ENCODE measurements at regions not wholly inside any gene's neighbourhood (a gene's known extent, or its start where the extent isn't known, plus 50 kb on each side); places are given as distances from the start of the nearest gene placed in this dataset.
A peak's percentile ranks its signal among the peaks of the same experiment; 100 is the strongest.

DNA sequence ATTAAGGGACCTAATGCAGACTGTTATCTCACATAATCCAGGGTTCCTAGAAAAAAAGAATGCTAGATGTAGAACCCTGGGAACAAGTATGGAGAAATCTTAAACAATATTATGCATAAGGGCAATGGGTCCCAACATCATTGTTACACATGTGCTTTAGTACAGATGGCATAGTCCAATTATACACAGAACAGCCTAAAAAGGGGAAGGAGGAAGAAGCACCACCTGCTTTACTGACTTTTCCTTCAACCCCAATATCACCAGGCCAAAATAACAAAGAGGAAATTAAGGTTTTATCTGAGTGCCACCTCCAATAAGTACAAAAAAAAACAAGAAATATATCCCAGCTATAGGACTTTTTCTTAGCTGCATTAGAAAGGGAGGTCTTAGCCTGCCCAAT, 211.9 kb downstream of the RPS4Y2 start:
- H3K36me3 ChIP-seq (replicated peaks in 1 of 2; ENCODE audit: insufficient read depth in 1 of 2, low read depth in 2 of 2), result no peaks in the 10 kb centered on the region
- ATAC-seq (no peak), DNase-seq (no peak)
- TF ChIP-seq, protein P1, sequence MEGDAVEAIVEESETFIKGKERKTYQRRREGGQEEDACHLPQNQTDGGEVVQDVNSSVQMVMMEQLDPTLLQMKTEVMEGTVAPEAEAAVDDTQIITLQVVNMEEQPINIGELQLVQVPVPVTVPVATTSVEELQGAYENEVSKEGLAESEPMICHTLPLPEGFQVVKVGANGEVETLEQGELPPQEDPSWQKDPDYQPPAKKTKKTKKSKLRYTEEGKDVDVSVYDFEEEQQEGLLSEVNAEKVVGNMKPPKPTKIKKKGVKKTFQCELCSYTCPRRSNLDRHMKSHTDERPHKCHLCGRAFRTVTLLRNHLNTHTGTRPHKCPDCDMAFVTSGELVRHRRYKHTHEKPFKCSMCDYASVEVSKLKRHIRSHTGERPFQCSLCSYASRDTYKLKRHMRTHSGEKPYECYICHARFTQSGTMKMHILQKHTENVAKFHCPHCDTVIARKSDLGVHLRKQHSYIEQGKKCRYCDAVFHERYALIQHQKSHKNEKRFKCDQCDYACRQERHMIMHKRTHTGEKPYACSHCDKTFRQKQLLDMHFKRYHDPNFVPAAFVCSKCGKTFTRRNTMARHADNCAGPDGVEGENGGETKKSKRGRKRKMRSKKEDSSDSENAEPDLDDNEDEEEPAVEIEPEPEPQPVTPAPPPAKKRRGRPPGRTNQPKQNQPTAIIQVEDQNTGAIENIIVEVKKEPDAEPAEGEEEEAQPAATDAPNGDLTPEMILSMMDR (IDR thresholded peaks at IDR 0.05), result no peak
- TF ChIP-seq POLR2A (IDR thresholded peaks at IDR 0.05), result no peak
- H3K9me3 ChIP-seq, result no peaks in the 10 kb centered on the region
- no peaks in the 10 kb centered on the region for H3K27me3 ChIP-seq
- no peak overlapping the region for H3K27ac ChIP-seq
- intact Hi-C loops (cut with DNase I), result no loop called here
- H3K4me3 ChIP-seq, result no peak overlapping the region
- H3K4me1 ChIP-seq, result no peaks in the 10 kb centered on the region

DNA sequence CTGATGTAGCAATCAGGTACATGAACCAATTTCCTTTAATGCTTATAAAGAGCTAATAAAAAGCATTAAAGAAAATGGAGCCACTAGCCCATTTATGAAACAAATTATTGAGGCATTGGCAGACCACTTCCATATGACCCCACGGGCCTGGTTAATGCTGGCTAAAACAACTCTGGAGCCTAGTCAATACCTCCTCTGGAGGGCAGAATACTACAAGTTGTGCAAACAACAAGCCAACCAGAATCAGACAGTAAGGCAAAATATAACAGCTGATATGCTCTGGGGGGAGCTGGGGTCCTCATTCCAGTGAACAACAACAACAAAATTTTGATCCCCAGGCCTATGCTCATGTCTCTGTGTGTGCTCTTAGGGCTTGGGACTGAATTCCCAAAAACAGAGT, 212.3 kb downstream of the RPS4Y2 start:
- no peak for TF ChIP-seq POLR2A (IDR thresholded peaks at IDR 0.05)
- TF ChIP-seq, protein P1 (IDR thresholded peaks at IDR 0.05), result peak in 1 of 7 experiments; percentile 9
- Histone ChIP-seq H3K27me3 (no peaks in the 10 kb centered on the region), H3K27ac (no peak overlapping the region), H3K4me3 (no peak overlapping the region), H3K4me1 (no peaks in the 10 kb centered on the region), H3K9me3 (no peaks in the 10 kb centered on the region), H3K36me3 (replicated peaks in 1 of 2; ENCODE audit: insufficient read depth in 1 of 2, low read depth in 2 of 2) (no peaks in the 10 kb centered on the region)
- WGBS, 2 donors, result 27 to 67% methylated on average over 1 of the region's 1 CpG
- ATAC-seq, result no peak
- intact Hi-C loops (cut with DNase I), result no loop called here
- no peak for DNase-seq

DNA sequence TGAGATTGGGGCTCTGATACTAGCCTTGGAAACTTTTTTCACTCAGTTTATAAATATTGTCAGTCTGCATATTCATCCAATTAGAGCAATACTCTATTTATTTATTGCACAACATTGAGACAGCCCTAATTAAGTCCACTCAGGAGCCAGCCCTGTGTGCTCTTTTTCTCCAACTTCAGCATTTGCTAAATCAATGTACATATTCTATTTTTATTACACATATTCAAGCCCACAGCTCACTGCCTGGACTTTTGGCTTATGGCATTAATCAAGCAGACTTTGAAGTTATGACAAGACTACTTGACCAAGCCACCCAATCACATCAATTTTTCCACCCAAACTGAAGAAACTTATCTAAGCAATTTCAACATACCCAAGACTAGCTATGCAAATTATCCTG, 215.5 kb downstream of the RPS4Y2 start:
- TF ChIP-seq, protein P1 (IDR thresholded peaks at IDR 0.05), result no peak
- TF ChIP-seq POLR2A (IDR thresholded peaks at IDR 0.05), result no peak
- no peak for ATAC-seq
- H3K27ac ChIP-seq, result no peak overlapping the region

DNA sequence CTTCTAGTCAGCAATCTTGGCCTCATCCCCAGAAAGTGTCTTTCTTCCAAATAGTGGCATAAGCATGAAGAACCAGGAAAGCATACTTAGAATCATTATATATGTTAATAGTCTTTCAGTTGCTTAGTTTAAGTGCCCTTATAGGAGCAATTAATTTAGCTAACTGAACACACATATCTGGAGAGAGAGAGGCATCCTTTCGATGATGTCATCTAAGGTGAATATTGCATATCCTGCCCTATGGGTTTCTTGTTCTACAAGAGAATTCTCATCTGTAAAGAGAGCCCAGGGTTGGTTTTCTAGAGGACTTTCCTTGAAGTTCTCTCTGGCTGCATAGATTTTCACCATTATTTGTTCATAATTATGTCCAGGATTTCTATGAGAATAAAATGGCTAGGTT, 230.1 kb downstream of the RPS4Y2 start:
- Histone ChIP-seq H3K27ac (no peak overlapping the region), H3K27me3 (no peaks in the 10 kb centered on the region), H3K4me3 (no peak overlapping the region), H3K36me3 (replicated peaks in 1 of 2; ENCODE audit: insufficient read depth in 1 of 2, low read depth in 2 of 2) (no peaks in the 10 kb centered on the region), H3K9me3 (no peaks in the 10 kb centered on the region), H3K4me1 (no peaks in the 10 kb centered on the region)
- intact Hi-C loops (cut with DNase I), result no loop called here
- ATAC-seq (no peak), DNase-seq (no peak)
- TF ChIP-seq, protein P1 (IDR thresholded peaks at IDR 0.05), result no peak
- no peak for TF ChIP-seq POLR2A (IDR thresholded peaks at IDR 0.05)
- 70 to 73% methylated on average over 1 of the region's 1 CpG for WGBS, 2 donors

More for the DNA sequence above, 215.5 kb downstream of the RPS4Y2 start:
- Histone ChIP-seq H3K4me3 (no peak overlapping the region), H3K9me3 (no peaks in the 10 kb centered on the region), H3K4me1 (no peaks in the 10 kb centered on the region), H3K27me3 (no peaks in the 10 kb centered on the region), H3K36me3 (replicated peaks in 1 of 2; ENCODE audit: insufficient read depth in 1 of 2, low read depth in 2 of 2) (no peaks in the 10 kb centered on the region)
- no peak for DNase-seq
- intact Hi-C loops (cut with DNase I), result no loop called here

DNA sequence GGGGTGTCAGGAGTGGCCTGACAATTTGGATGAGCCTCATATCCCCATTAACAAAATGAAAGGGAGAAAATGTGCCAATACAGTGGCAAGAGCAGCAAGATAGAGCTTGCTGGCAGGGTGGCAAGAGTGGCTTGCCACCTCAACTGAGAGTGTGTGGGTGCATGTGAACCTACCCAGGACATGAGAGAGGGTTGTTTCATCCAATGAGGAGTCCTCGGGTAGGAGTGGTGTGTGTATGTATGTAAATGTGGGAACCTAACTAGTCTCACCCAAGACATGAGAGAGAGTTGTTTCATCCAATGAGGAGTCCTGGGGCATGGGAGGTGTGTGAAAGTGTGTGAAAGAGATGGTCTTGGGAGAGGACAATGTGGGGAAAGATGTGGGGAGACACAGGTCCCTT, 234.2 kb downstream of the RPS4Y2 start:
- no peak for DNase-seq
- Histone ChIP-seq H3K4me1 (no peaks in the 10 kb centered on the region), H3K27ac (no peak overlapping the region), H3K27me3 (no peaks in the 10 kb centered on the region), H3K36me3 (replicated peaks in 1 of 2; ENCODE audit: insufficient read depth in 1 of 2, low read depth in 2 of 2) (no peaks in the 10 kb centered on the region), H3K4me3 (no peak overlapping the region), H3K9me3 (no peaks in the 10 kb centered on the region)
- WGBS, 2 donors, result 31% methylated on average over 1 of the region's 1 CpG; no CpG with 5 or more reads in 1 of the 2 donors
- no peak for ATAC-seq
- TF ChIP-seq POLR2A (IDR thresholded peaks at IDR 0.05), result no peak
- TF ChIP-seq, protein P1 (IDR thresholded peaks at IDR 0.05), result no peak
- intact Hi-C loops (cut with DNase I), result no loop called here
